HFFc6 (cell line): ENCODE measurements at regions not wholly inside any gene's neighbourhood (a gene's known extent, or its start where the extent isn't known, plus 50 kb on each side); places are given as distances from the start of the nearest gene placed in this dataset.

ENCODE experiments used
- DNase-seq: peaks from one replicate; pipeline ENCODE4 v3.0.0-alpha.2; 2018
- H3K27ac Mint-ChIP-seq: 2 replicates; pipeline ENCODE4 v1.8.0; 2020; ENCODE audit warnings: mild to moderate bottlenecking, mixed read lengths
- H3K27me3 Mint-ChIP-seq: 2 replicates; pipeline ENCODE4 v1.8.0; 2021; ENCODE audit warnings: mild to moderate bottlenecking, moderate library complexity, mixed read lengths; ENCODE audit not compliant: insufficient read depth
- H3K36me3 Mint-ChIP-seq: 2 replicates; pipeline ENCODE4 v1.8.0; 2021; ENCODE audit warnings: low read depth, mixed read lengths
- H3K4me1 Mint-ChIP-seq: 2 replicates; pipeline ENCODE4 v1.8.0; 2020; ENCODE audit warnings: low read depth, mixed read lengths
- H3K4me3 Mint-ChIP-seq: 2 replicates; pipeline ENCODE4 v1.8.0; 2020; ENCODE audit warnings: mild to moderate bottlenecking, moderate library complexity, mixed read lengths
- H3K9me3 Mint-ChIP-seq: 2 replicates; pipeline ENCODE4 v1.8.0; 2020; ENCODE audit warnings: mild to moderate bottlenecking, mixed read lengths
- TF ChIP-seq, protein P1 (sequence below): fragments of 200-600 bp; sonication (generic); IDR thresholded peaks from 2 replicates; pipeline ENCODE4 v1.5.0; 2021; ENCODE audit warnings: antibody characterized with exemption, mild to moderate bottlenecking

DNA sequence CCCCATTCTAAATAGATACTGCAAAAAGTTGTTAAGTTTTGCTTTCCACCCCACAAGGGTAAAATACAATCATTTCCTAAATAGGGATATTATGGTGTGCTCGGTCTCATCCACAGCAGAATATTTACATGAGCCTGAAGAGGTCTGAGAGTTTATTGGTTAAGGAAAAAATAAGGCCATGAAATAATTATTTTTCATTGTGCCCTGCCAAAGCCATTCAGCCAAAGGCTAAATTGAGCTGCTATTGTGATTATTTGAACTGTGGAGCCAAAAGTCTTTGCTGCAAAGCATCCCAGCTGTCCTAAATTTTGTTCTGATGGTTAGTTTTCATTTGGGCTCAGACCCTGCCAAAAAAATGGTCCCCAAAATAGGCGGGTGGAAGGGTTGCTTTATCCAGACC lies 298.7 kb upstream of the ESRRG start:
- H3K27ac Mint-ChIP-seq = no peak overlapping the region
- H3K36me3 Mint-ChIP-seq = 0 out of 2 replicates have a peak, but pooled peaks cover 4% of the 10 kb centered on the region
- H3K4me1 Mint-ChIP-seq = no peaks in the 10 kb centered on the region
- DNase-seq = no peak
- H3K27me3 Mint-ChIP-seq = peaks cover 1% of the 10 kb centered on the region
- TF ChIP-seq, protein P1, sequence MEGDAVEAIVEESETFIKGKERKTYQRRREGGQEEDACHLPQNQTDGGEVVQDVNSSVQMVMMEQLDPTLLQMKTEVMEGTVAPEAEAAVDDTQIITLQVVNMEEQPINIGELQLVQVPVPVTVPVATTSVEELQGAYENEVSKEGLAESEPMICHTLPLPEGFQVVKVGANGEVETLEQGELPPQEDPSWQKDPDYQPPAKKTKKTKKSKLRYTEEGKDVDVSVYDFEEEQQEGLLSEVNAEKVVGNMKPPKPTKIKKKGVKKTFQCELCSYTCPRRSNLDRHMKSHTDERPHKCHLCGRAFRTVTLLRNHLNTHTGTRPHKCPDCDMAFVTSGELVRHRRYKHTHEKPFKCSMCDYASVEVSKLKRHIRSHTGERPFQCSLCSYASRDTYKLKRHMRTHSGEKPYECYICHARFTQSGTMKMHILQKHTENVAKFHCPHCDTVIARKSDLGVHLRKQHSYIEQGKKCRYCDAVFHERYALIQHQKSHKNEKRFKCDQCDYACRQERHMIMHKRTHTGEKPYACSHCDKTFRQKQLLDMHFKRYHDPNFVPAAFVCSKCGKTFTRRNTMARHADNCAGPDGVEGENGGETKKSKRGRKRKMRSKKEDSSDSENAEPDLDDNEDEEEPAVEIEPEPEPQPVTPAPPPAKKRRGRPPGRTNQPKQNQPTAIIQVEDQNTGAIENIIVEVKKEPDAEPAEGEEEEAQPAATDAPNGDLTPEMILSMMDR = no peak
- peaks cover 45% of the 10 kb centered on the region for H3K9me3 Mint-ChIP-seq
- no peak overlapping the region for H3K4me3 Mint-ChIP-seq

DNA sequence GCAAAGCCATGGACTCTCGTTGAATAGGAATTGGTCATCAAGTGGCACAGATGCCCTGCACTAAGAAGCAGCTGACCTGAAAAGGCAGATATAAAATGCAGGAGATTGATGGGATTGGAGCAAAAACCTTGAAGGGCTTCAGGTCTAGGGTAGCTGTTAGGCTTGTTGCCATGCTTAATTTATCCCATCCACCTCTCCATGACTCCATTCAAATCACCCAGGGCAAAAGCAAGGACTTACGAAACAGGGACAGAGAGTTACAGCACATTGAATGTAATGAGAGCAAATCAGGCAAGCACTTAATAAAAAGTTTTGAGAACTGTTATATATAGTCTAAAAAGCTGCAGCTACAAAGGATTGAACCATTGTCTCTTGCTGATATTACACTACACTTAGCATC lies 298.2 kb upstream of the ESRRG start:
- no peak overlapping the region for H3K4me3 Mint-ChIP-seq
- peaks cover 1% of the 10 kb centered on the region for H3K27me3 Mint-ChIP-seq
- DNase-seq = no peak
- TF ChIP-seq, protein P1 = no peak
- peaks cover 46% of the 10 kb centered on the region for H3K9me3 Mint-ChIP-seq
- no peak overlapping the region for H3K27ac Mint-ChIP-seq
- H3K4me1 Mint-ChIP-seq = no peaks in the 10 kb centered on the region
- H3K36me3 Mint-ChIP-seq = 0 out of 2 replicates have a peak, but pooled peaks cover 4% of the 10 kb centered on the region

DNA sequence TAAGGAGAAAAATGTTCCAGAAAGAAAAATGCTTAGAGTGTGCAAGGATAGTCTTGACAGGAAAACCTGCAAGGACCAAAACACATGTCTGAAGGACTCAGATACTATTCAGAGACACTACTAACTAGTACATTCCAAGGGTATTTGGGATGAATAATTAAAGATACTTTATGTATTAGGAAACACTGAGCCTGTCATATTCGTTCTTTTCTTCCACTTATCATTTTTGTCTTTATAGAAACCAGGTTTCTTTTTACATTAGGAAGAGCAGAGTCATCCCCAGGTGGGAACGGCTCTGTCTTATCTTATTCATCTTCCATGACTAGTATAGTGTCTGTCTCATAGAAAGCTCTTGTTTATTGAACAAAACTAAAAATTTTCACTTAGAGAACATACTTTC lies 296.2 kb upstream of the ESRRG start:
- TF ChIP-seq, protein P1 = no peak
- DNase-seq = no peak
- H3K4me1 Mint-ChIP-seq = no peaks in the 10 kb centered on the region
- 0 out of 2 replicates have a peak, but pooled peaks cover 1% of the 10 kb centered on the region for H3K36me3 Mint-ChIP-seq
- peaks cover 4% of the 10 kb centered on the region for H3K27me3 Mint-ChIP-seq
- peaks cover 47% of the 10 kb centered on the region for H3K9me3 Mint-ChIP-seq
- H3K4me3 Mint-ChIP-seq = no peak overlapping the region
- H3K27ac Mint-ChIP-seq = no peak overlapping the region

DNA sequence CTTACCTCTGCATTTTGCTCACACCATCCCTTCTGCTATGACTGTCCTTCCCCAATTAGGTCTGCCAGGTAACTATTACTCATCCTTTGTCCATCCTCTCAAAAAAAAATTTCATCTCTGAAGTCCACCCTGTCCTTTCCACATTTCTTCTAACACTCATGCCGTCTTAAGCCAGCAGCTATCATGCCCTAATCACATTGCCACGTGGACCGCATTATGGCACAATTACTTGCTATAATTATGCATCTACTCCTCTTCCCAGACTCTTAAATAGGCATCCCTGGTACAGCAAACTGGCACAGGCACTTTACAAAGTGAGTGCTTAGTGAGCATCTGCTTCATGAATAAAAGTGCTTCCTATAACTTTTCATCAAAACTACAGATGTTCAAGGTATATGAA lies 295.4 kb upstream of the ESRRG start:
- Mint-ChIP-seq H3K36me3 (no peaks in the 10 kb centered on the region), H3K27me3 (peaks cover 4% of the 10 kb centered on the region), H3K4me3 (no peak overlapping the region), H3K9me3 (peaks cover 40% of the 10 kb centered on the region), H3K4me1 (no peaks in the 10 kb centered on the region), H3K27ac (no peak overlapping the region)
- DNase-seq = no peak
- TF ChIP-seq, protein P1 = no peak

DNA sequence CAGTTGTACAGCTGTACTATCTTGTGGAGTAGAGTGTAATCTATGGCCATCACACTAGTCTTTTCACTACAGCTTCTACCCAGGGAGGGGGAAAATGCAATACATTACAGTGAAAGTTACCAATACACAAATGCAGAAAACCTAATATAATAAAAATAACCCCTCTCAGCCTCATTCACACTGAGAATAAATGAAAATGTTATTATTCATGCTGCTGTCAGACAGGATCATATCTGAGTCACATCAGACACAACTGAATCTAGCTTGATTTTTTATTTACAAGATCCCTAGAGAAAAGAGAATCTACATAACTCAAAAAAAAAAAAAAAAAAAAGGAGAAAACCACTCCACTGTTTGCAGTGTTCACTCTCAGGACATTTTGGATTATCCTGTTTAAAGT lies 293.9 kb upstream of the ESRRG start:
- no peaks in the 10 kb centered on the region for H3K36me3 Mint-ChIP-seq
- H3K4me1 Mint-ChIP-seq = no peaks in the 10 kb centered on the region
- H3K4me3 Mint-ChIP-seq = no peak overlapping the region
- peaks cover 37% of the 10 kb centered on the region for H3K9me3 Mint-ChIP-seq
- peaks cover 4% of the 10 kb centered on the region; the same call in 1 of the 2 replicates for H3K27me3 Mint-ChIP-seq
- H3K27ac Mint-ChIP-seq = no peak overlapping the region
- TF ChIP-seq, protein P1 = no peak
- no peak for DNase-seq

DNA sequence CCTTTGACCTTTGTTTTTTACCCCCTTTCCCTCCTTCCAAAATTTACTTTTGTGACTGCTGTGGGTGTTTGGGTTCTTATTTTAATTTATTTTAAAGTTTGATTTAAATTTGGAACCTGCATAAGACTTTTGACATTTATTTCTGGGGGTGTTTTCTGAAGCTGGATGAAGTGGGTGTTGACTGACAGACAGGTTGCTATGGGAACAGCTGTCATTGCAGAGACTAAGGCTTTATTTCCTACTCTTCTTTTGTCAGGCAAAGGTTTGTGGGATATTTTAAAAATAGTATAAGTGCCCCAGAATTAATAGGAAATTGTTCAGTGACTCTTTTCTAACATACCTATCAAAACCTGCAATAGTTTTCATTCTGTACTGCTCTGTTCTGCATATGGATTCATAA lies 290.8 kb upstream of the ESRRG start:
- Mint-ChIP-seq H3K4me1 (no peaks in the 10 kb centered on the region), H3K9me3 (peaks cover 28% of the 10 kb centered on the region), H3K27ac (no peak overlapping the region), H3K27me3 (peaks cover 4% of the 10 kb centered on the region; the same call in 1 of the 2 replicates), H3K4me3 (no peak overlapping the region), H3K36me3 (no peaks in the 10 kb centered on the region)
- TF ChIP-seq, protein P1 = no peak
- no peak for DNase-seq
